Stimulated activated CD8-positive, alpha-beta memory T cell treated with anti-CD3 and anti-CD28 coated beads, Interleukin-4, amount 100 ng/mL, for 48 hours (primary cell): ENCODE measurements at regions not wholly inside any gene's neighbourhood (a gene's known extent, or its start where the extent isn't known, plus 50 kb on each side); places are given as distances from the start of the nearest gene placed in this dataset.
"Not testable (repeated sequence)": the region's sequence is repeated elsewhere in the genome, so short reads cannot be mapped to it uniquely, and the experiment has no call there.

Experiments used
- DNase-seq: peaks from one replicate; pipeline ENCODE4 v3.0.0-alpha.2; 2020

GRCh38 chr6:144786825-144787224 lies 501.7 kb downstream of the UTRN start:
- DNase-seq: no peak

- no peak for DNase-seq
Measured at GRCh38 chr6:144793744-144794143, 508.6 kb downstream of the UTRN start.

DNA sequence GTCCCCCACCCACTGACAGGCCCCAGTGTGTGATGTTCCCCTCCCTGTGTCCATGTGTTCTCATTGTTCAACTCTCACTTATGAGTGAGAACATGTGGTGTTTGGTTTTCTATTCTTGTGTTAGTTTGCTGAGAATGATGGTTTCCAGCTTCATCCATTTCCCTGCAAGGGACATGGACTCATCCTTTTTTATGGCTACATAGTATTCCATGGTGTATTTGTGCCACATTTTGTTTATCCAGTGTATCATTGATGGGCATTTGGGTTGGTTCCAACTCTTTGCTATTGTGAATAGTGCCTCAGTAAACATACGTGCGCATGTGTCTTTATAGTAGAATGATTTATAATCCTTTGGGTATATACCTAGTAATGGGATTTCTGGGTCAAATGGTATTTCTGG lies 509.9 kb downstream of the UTRN start:
- DNase-seq: not testable (repeated sequence)

- DNase-seq: no peak
Measured at GRCh38 chr6:144796070-144796469, 510.9 kb downstream of the UTRN start.

- DNase-seq: no peak
Measured at GRCh38 chr6:144797881-144798589, 512.9 kb downstream of the UTRN start.

GRCh38 chr6:144804246-144804790 lies 519.2 kb downstream of the UTRN start:
- no peak for DNase-seq

- no peak for DNase-seq
Measured at GRCh38 chr6:144805049-144805448, 519.9 kb downstream of the UTRN start.

DNA sequence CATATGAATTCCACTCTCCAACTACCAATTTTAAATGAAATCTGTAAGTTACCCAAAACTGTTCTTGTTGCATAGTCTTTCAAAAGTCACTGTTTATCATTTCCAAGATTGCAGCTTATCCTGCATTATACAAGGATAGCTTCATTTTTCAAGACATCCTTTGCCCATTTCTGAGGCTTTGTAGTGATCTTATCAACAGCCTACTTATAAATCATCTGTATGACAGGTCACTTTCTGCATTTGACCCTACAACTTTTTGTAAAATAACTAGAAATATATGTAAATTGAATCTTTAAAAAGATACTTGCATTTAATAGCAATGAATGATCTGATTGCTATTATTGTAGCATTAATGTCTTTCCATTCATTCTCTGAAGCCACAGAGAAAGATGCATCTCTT lies 521.1 kb downstream of the UTRN start:
- no peak for DNase-seq

GRCh38 chr6:144809120-144809519 lies 524.0 kb downstream of the UTRN start:
- no peak for DNase-seq

DNA sequence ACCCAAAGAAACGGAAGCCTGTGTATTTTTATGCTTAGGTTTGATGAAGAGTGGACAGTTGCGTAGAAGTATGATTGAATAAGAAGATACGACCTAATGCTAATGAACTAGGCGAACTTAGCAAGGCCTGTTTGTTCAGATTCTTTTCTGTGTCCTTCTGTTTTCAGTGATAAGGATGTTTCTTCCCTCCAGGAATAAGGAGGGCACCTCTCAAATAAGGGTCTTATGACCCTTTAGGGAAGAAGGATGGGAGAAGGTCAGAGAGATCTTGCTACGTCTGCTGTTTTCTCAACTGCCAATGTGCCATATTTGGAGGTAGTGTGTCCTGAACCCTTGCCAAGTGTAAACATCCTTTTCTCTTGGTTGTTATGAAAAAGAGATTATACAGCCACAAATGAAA lies 524.8 kb downstream of the UTRN start:
- DNase-seq: no peak

GRCh38 chr6:144811140-144811539 lies 526.0 kb downstream of the UTRN start:
- no peak for DNase-seq

- no peak for DNase-seq
Measured at GRCh38 chr6:144816936-144817335, 531.8 kb downstream of the UTRN start.

GRCh38 chr6:144820270-144820669 lies 535.1 kb downstream of the UTRN start:
- DNase-seq: no peak

GRCh38 chr6:144823131-144823530 lies 538.0 kb downstream of the UTRN start:
- DNase-seq: no peak

DNA sequence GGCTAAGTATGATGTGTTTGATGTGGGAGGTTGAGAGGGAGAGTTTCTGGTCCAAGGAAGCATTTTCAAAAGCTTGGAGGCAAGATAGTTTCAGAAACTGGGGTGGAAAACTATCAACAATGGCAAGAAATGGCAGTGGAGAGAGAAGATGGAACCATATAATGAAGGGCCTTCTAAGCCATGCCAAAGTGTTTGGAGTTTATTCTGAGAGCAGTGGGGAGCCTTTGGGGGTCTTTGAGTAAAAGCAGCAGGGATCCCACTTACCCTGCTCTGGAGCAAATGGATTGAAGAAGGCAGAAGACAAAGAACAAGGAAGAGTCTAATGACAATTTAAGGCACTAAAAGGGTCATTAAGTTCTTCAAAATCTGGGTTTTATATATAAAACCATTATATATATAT lies 538.9 kb downstream of the UTRN start:
- no peak for DNase-seq

DNA sequence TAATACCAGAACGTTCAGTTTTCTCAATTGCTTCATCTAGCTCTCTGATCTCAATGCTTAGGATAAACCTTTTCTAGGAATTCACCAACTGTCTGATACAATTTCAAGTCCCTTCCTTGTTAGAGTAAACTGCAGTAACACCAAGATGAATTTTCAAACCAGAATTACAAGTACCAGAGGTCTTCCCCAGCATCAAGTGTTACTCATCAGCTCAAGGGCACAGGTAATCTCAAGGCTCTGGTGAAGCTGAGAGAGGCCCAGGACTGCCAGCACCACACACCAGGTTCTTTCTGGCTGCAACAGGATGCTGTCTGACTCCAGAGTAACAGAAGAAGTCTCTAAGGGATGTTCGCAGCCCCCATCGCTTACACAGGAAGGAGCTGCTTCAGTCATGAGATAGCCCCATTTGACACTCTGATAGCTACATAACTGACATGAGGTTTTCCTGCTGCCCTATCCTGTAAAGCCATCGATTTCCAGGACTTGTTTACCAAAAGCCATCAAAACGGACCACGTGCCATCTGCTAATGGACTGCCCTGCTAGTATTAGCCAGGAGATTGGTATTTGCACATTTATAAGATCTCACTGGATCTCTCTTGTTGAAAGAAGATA lies 549.4 kb downstream of the UTRN start:
- DNase-seq: no peak

DNA sequence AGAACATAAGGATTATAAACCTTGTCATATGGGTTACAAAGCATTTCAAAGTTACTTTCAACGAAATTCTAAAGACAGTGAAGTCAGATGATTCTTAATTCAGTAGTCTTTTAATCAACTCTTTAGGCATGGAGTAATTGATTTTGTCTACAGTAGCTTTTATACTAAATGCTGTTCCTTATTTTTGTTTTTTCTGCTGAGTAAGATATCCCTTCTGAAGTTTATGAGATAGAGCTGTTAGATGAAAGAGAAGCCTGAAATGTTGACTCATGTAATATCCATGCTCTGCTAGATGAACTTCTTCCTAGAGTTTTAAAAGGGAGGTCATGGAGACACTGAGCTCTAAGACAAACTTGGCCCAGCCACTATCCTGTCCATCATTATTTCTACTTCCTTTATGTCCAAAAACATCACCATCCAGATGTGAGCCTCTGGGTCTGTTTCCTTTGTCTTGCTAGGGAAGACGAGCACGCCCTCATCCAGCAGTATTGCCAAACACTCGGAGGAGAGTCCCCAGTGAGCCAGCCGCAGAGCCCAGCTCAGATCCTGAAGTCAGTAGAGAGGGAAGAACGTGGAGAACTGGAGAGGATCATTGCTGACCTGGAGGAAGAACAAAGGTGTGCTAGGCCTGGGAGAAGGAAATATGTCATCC lies 550.3 kb downstream of the UTRN start:
- no peak for DNase-seq

DNA sequence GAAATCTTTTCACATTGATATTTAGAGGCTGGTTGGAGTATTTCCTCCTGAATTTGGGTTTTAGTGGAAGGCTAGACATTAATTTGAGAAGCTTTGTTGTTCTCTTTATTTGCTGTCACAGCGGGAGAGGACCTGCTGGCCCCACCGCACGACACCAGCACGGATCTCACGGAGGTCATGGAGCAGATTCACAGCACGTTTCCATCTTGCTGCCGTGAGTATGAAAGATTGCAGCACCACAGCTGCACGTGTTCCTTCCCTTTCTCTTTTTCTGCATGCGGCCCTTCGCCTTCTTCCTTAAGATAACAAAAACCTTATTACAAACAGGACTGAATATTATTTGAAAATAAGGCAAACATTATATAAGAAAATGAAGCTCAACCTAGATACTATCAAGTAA lies 555.5 kb downstream of the UTRN start:
- DNase-seq: no peak

DNA sequence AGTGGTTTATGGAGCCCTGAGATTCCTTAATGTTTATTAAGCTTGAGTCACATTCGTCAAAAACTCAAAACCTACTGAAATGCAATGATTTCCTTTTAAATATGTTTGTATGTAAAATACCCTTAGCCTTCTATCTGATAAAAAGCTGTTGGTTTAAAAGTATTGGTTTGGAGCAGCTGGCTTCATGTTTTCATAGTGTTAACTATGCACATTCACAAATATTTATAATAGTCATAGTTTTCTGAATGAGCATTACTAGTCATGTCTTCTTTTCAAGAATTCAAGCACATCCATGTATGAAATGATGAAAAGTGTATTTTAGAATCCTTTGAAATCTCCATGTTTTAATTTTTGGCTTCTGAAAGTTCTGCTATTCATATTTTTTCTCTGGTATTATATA lies 558.6 kb downstream of the UTRN start:
- DNase-seq: no peak

GRCh38 chr6:144844596-144844995 lies 559.5 kb downstream of the UTRN start:
- DNase-seq: no peak

DNA sequence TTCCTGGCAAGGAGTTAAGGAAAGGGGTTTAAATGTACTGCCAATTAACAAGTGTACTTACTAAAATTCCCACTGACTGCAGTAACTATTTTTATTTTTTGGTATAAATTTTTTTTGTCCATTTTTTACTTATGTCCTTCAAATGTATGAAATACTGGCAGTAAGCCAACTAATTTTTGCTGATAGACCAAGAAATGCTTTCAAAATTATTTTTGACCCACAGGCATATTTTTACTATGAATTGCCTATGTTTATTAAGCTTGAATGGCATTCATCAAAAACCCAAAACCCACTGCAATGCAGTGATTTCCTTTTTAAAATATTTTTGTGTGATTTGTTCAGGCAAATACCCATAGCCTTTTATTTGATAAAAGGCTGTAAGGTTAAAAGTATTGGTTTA lies 560.1 kb downstream of the UTRN start:
- no peak for DNase-seq

DNA sequence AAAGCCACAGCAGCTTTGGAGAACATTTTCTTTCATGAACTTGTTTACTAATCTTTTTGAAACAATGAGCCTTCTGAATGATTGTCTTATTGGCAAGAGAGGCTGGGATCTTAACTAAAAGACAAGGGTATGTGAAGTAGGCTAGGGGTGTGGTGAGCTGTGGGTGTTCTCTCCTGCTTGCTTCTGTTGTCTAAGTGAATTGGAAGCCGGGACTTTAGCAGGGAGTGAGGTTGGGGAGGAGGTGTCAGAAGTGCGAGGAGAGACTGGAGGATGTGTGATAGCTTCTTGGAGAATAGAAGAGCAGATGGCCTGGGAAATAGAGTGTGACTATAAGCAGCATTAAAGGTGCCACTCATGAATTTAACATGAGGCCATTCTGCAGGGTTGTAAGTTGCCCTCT lies 562.8 kb downstream of the UTRN start:
- DNase-seq: no peak

GRCh38 chr6:144849920-144850319 lies 564.8 kb downstream of the UTRN start:
- no peak for DNase-seq

GRCh38 chr6:144853603-144854002 lies 568.5 kb downstream of the UTRN start:
- DNase-seq: no peak
